ENCODE measurements at regions not wholly inside any gene's neighbourhood (a gene's known extent, or its start where the extent isn't known, plus 50 kb on each side); places are given as distances from the start of the nearest gene placed in this dataset.

DNA sequence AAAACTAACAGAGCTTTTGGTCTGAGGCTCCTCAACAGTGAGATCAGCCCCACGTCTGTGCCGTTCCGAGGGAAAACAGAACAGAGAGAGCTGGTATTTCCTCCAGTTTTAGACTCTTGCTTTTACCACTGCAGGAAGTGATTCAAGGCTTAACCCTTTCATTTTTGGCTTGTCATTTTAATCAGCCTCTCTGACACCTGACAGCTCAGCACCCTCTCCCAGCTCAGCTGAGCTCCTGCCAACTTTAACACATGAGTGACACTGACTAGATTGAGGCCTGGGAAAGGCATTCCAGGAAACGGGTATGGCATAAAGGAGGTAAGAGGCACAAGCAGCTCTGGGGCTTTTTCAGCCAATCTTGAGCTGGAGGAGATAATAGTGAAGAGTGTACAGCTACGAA, 239.4 kb upstream of the SKOR2 start:
- DNase-seq (ENCODE audit: low read depth in 2 of 3, low spot score in 1 of 3): no peak

- DNase-seq (ENCODE audit: low read depth in 2 of 3, low spot score in 1 of 3): no peak
Measured at GRCh38 chr18:47485221-47485797, 233.8 kb upstream of the SKOR2 start.

- no peak for DNase-seq (ENCODE audit: low read depth in 2 of 3, low spot score in 1 of 3)
Measured at GRCh38 chr18:47484068-47484467, 232.6 kb upstream of the SKOR2 start.

DNA sequence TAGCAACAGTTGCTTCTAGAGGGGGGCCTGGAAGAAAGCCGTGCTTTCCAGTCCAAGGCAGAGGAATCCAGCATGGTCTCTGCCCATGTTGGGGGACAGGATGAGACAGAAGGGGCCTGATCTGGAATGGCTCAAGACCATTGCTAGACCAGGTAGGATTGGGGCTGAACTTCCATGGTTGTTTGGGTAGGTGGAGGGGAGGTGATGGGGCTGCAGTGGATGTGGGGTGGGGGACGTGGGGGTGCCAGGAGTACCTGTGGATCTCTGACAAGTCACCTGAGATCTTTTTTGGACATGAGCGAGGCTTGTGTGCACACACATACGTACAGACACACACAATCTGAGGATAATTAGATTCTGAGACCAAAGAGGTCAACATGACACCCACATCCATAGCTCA, 228.7 kb upstream of the SKOR2 start:
- DNase-seq (ENCODE audit: low read depth in 2 of 3, low spot score in 1 of 3): no peak

DNA sequence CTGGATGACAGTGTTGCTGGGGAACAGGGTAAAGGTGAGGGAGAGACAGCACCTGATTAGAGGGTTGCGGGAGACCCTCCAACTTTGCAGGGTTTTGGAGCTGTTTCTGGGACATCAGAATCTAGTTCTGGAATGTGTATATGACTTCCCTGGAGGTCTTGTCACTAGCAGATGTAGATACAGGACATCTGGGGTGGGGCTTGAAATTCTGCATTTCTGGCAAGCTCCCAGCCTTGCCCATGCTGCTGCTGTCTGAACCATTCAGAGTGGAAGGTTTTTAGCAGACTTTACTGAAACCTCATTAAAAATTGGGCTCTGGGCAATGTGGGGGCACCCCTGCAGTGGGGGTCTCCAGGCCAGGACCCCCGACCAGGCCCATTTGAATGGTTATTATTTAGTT, 220.3 kb upstream of the SKOR2 start:
- no peak for DNase-seq (ENCODE audit: low read depth in 2 of 3, low spot score in 1 of 3)

GRCh38 chr18:47470941-47471340, 219.5 kb upstream of the SKOR2 start:
- no peak for DNase-seq (ENCODE audit: low read depth in 2 of 3, low spot score in 1 of 3)

GRCh38 chr18:47469576-47469975, 218.1 kb upstream of the SKOR2 start:
- no peak for DNase-seq (ENCODE audit: low read depth in 2 of 3, low spot score in 1 of 3)

GRCh38 chr18:47461977-47462376, 210.5 kb upstream of the SKOR2 start:
- no peak for DNase-seq (ENCODE audit: low read depth in 2 of 3, low spot score in 1 of 3)

GRCh38 chr18:47461406-47461948, 210.0 kb upstream of the SKOR2 start:
- no peak for DNase-seq (ENCODE audit: low read depth in 2 of 3, low spot score in 1 of 3)

- no peak for DNase-seq (ENCODE audit: low read depth in 2 of 3, low spot score in 1 of 3)
Measured at GRCh38 chr18:47458483-47458882, 207.0 kb upstream of the SKOR2 start.

DNA sequence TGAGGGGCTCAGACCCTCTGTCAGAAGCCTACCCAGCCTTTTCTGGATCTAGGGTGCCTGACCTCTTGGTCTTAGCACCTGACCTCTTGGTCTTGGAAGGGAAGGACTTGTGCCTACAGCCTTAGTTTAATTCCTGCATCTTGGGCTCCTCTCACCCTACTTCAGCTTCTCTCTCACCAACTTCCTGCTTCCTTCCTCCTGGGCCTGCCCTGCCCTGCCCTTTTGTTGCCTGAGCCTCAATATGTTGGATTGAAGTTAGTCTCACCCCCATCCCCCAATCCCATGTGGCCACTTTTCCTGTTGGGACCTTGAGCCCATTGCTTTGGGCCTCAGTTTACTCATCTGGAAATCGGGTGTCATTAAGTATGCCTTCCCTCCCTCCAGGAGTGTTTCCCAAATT, 206.2 kb upstream of the SKOR2 start:
- DNase-seq (ENCODE audit: low read depth in 2 of 3, low spot score in 1 of 3): no peak

DNA sequence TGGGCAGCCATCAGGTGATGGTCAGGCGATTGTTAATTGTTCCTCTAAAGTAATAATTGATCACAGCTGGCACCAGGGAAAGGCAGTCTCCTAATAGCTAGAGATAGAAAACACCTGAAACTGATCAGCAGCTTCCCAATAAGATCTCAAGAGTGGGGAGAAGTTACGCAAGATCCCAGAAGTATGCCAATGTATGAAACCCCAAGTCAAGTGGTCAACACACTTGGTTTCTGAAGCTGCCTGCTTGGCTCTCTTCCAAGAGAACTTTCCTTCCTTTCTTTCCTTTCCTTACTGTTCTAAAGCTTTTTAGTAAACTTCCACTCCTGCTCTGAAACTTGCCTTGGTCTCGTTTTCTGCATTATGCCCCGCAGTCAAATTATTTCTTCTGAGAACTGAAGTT, 201.6 kb upstream of the SKOR2 start:
- DNase-seq (ENCODE audit: low read depth in 2 of 3, low spot score in 1 of 3): no peak

DNA sequence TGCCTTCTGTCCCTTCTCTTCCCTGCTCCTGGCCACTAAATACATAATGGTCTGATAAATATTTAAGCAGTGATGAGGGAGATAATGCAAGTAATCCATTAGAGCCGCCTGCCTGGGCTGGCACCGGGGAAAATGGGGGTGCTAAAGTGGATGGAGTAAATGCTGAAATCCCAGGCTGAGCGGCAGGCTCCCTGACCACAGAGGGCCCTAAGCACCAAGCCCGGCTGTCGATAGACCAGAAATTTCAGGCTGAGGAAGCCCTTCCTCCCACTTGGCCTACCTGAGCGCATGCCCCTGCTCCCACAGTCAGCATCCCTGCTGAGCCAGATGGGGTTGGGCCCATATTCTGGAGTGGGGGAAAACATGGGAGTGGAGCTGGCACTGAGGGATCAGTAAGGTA, 197.5 kb upstream of the SKOR2 start:
- DNase-seq (ENCODE audit: low read depth in 2 of 3, low spot score in 1 of 3): no peak

DNA sequence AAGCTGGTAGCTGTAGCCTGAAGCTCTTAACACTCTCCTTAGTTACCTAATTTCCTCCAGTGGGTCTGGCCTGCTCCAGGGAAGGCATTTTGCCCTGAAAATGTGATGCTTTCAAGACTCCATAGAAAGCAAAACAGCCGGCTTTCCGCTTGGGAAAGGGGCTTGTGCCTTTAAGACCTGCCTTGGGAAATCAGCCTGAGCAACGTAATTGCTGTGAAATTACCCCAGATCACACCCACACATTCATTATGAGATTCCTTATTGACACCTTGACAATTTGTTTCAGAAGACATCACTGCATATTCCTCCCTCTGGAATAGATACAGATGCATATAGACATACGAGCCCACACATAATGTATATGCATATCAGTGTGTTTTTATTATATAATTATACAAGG, 190.5 kb upstream of the SKOR2 start:
- DNase-seq (ENCODE audit: low read depth in 2 of 3, low spot score in 1 of 3): no peak

DNA sequence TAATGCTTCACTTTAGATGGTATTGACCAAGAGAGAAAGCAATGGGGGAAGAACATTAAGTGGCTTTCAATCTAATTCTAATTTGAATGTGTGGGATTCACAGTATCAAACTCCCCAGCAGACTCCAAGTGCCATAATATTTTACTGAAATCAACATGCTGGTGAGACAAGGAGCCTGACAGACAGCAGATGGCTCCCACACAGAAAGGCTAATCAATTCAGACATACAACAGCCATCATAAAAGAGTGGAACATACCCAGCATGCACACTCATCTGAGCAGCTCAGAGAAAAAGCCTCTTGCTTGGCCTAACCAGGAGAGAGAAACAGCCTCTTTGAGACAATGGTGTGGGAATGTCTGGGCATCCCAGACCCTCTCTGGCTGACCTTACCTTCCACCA, 186.5 kb upstream of the SKOR2 start:
- DNase-seq (ENCODE audit: low read depth in 2 of 3, low spot score in 1 of 3): no peak

GRCh38 chr18:47436871-47437270, 185.4 kb upstream of the SKOR2 start:
- no peak for DNase-seq (ENCODE audit: low read depth in 2 of 3, low spot score in 1 of 3)

- DNase-seq (ENCODE audit: low read depth in 2 of 3, low spot score in 1 of 3): no peak
Measured at GRCh38 chr18:47434214-47434746, 182.8 kb upstream of the SKOR2 start.

- no peak for DNase-seq (ENCODE audit: low read depth in 2 of 3, low spot score in 1 of 3)
Measured at GRCh38 chr18:47427923-47428637, 176.6 kb upstream of the SKOR2 start.

- DNase-seq (ENCODE audit: low read depth in 2 of 3, low spot score in 1 of 3): no peak
Measured at GRCh38 chr18:47427072-47427471, 175.6 kb upstream of the SKOR2 start.

- no peak for DNase-seq (ENCODE audit: low read depth in 2 of 3, low spot score in 1 of 3)
Measured at GRCh38 chr18:47425365-47425764, 173.9 kb upstream of the SKOR2 start.

DNA sequence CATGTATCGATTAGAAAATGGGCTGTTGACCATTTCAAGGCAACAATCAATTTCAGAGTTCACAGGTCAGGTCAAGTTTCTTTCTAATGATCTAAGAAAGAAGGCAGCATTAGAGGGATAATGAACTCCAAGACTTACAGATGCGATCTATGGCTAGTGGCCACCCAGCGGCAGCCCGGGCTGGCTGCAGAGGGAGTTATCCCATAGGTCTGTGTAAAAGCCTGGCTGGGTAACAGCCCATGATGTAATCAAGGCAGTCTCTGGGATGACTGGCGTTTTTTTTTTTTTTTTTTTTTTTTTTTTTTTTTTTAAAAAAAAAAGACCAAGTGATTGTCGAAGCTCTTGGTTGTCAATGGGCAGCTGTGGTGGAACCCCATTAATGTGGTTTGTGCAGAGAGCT, 171.1 kb upstream of the SKOR2 start:
- no peak for DNase-seq (ENCODE audit: low read depth in 2 of 3, low spot score in 1 of 3)

DNA sequence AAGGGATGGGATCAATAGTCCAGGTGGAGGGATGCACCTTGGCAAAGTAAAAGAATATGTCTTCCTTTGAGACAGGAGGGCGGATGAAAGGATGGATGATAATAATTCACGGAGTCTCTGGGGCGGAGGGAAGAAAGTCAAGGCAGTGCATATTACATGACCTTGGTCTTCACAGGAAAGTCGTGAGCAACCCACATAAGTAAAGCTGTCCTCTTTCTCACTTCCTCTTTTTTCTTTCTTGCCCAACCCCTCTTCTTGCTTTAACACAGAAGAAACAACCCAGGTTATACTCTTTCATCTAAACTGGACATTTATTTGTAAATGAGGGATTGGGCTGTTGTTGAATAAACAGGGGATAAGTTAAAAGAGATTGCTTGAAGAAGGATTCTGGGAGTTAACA, 168.7 kb upstream of the SKOR2 start:
- DNase-seq (ENCODE audit: low read depth in 2 of 3, low spot score in 1 of 3): no peak

GRCh38 chr18:47418746-47419145, 167.3 kb upstream of the SKOR2 start:
- no peak for DNase-seq (ENCODE audit: low read depth in 2 of 3, low spot score in 1 of 3)

Measured in stimulated activated CD4-positive, alpha-beta T cell treated with anti-CD3 and anti-CD28 coated beads, Interleukin-12 subunit alpha, Interleukin-12 subunit beta, amount 100 ng/mL, for 48 hours (primary cell).